Fibroblast of villous mesenchyme (primary cell): ENCODE measurements at regions not wholly inside any gene's neighbourhood (a gene's known extent, or its start where the extent isn't known, plus 50 kb on each side); places are given as distances from the start of the nearest gene placed in this dataset.

Source experiments
- DNase-seq: peaks from one replicate; pipeline ENCODE4 v3.0.0-alpha.2; 2010; ENCODE audit warnings: low read depth
- H3K4me3 ChIP-seq: 2 replicates; pipeline ENCODE4 v1.5.1; 2011; ENCODE audit warnings: low read depth, mild to moderate bottlenecking, low read length
- TF ChIP-seq, protein P1 (sequence below): IDR thresholded peaks from 2 replicates; pipeline ENCODE4 v1.5.1; 2012; ENCODE audit warnings: low read depth, mild to moderate bottlenecking, low read length; ENCODE audit not compliant: insufficient read depth

- H3K4me3 ChIP-seq, result no peak overlapping the region
- TF ChIP-seq, protein P1, sequence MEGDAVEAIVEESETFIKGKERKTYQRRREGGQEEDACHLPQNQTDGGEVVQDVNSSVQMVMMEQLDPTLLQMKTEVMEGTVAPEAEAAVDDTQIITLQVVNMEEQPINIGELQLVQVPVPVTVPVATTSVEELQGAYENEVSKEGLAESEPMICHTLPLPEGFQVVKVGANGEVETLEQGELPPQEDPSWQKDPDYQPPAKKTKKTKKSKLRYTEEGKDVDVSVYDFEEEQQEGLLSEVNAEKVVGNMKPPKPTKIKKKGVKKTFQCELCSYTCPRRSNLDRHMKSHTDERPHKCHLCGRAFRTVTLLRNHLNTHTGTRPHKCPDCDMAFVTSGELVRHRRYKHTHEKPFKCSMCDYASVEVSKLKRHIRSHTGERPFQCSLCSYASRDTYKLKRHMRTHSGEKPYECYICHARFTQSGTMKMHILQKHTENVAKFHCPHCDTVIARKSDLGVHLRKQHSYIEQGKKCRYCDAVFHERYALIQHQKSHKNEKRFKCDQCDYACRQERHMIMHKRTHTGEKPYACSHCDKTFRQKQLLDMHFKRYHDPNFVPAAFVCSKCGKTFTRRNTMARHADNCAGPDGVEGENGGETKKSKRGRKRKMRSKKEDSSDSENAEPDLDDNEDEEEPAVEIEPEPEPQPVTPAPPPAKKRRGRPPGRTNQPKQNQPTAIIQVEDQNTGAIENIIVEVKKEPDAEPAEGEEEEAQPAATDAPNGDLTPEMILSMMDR, result no peak
- no peak for DNase-seq
Observed at GRCh38 chr13:109545931-109546330, 240.5 kb downstream of the IRS2 start.

- peak; percentile 3 for DNase-seq
- no peak overlapping the region for H3K4me3 ChIP-seq
- TF ChIP-seq, protein P1, result no peak
Observed at GRCh38 chr13:109541081-109541480, 245.3 kb downstream of the IRS2 start.

DNA sequence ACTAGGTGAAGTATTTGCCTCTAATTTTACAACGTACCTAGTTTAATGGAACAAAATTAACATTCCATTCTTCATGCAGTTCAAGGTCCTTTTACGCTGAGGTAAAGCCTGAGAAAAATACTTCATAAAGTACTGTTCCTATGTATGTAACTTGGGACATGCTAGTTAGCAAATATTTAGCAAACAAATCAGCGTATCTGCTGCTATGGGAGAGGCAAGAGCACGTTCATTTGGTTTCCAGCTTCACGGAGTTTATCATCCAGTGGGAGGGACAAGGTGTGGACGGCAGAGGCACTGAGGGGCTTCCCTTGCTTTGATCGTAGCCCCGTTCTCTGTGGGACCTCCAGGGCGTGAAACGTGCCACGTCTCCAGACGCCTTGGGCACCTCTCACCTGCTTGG, 248.8 kb downstream of the IRS2 start:
- DNase-seq, result no peak
- no peak overlapping the region for H3K4me3 ChIP-seq
- TF ChIP-seq, protein P1, result no peak

DNA sequence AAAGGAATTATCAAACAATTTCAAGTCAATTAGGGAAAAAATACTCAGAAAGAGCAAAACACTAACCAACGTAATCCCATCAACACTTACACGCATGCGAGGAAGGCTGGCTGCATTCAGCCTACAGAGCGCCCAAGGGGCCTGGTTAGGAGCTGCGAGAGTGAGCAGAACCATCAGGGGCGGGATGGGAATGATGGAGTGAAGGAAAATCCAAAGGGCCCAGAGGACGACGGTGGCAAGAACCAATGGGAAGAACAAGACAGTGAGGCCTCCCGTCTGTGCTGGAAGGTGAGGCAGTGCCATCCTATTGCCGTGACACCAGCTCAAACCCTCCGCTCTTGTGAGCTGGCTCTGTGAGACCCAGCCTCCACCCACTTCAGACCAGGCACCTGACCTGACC, 253.0 kb downstream of the IRS2 start:
- TF ChIP-seq, protein P1, result no peak
- no peak overlapping the region for H3K4me3 ChIP-seq
- no peak for DNase-seq

GRCh38 chr13:109529964-109530363, 256.4 kb downstream of the IRS2 start:
- TF ChIP-seq, protein P1, result no peak
- no peak for DNase-seq

DNA sequence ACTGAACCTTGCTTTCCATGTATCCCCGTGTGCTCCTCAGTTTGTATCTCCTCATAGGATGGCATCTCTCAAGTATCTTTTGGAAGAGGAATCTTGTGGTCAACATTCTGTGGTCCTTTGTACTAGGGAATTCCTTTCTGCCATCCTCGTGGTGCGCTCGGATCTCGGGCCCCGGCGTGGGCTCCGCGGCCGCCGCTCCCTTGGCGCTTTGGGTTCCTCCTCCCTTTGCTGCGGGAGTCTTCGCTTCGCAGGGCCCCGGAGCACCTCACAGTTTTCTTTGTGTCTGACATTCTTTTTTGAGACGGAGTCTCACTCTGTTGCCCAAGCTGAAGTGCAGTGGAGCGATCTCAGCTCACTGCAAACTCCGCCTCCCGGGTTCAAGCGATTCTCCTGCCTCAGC, 264.7 kb downstream of the IRS2 start:
- no peak for DNase-seq
- H3K4me3 ChIP-seq, result no peak overlapping the region
- TF ChIP-seq, protein P1, result no peak

More at GRCh38 chr13:109529964-109530363, 256.4 kb downstream of the IRS2 start:
- H3K4me3 ChIP-seq, result no peak overlapping the region

GRCh38 chr13:109517517-109517916, 268.9 kb downstream of the IRS2 start:
- DNase-seq, result no peak
- TF ChIP-seq, protein P1, result no peak

More at GRCh38 chr13:109517517-109517916, 268.9 kb downstream of the IRS2 start:
- no peak overlapping the region for H3K4me3 ChIP-seq
